ENCODE measurements at regions not wholly inside any gene's neighbourhood (a gene's known extent, or its start where the extent isn't known, plus 50 kb on each side); places are given as distances from the start of the nearest gene placed in this dataset.
"Not testable (repeated sequence)": the region's sequence is repeated elsewhere in the genome, so short reads cannot be mapped to it uniquely, and the experiment has no call there.

GRCh38 chr7:65800890-65801341 lies 72.0 kb upstream of the VKORC1L1 start:
- Mint-ChIP-seq H3K27ac (ENCODE audit: unreplicated experiment) (peak overlapping the region; percentile 48), H3K36me3 (ENCODE audit: insufficient read depth, unreplicated experiment) (no peaks in the 10 kb centered on the region), H3K4me1 (ENCODE audit: low read depth, unreplicated experiment) (peaks cover 8% of the 10 kb centered on the region), H3K4me3 (ENCODE audit: unreplicated experiment) (no peak overlapping the region), H3K27me3 (ENCODE audit: insufficient read depth, unreplicated experiment) (no peaks in the 10 kb centered on the region), H3K9me3 (ENCODE audit: unreplicated experiment) (no peaks in the 10 kb centered on the region)
- intact Hi-C loops (cut with micrococcal nuclease; ENCODE audit: unreplicated experiment), result loop anchor here (5.0 kb wide), 1 partner anchor 51 kb away; no protein-coding TSS in a partner anchor
- H3K36me3 ChIP-seq (ENCODE audit: control insufficient read depth, insufficient read depth, low read length), result no peaks in the 10 kb centered on the region
- ChIA-PET POLR2A (interaction anchor here (0.6 kb wide), 1 partner anchor 1132 kb away, joined by 6 read pairs; no protein-coding TSS in a partner anchor), CTCF (no interaction called here)
- H3K27me3 ChIP-seq (replicated peaks; ENCODE audit: control insufficient read depth, insufficient read depth, low read length), result no peaks in the 10 kb centered on the region
- no TSS peak for BruUV-seq (replicated peaks)
- no peak for TF ChIP-seq CTCF (IDR thresholded peaks at IDR 0.05; ENCODE audit: insufficient read depth in 1 of 2, low read depth in 1 of 2, low read length in 1 of 2, severe bottlenecking in 1 of 2, unreplicated experiment in 1 of 2)
- H3K4me3 ChIP-seq (ENCODE audit: low read depth, low read length), result no peak overlapping the region
- H3K9me3 ChIP-seq, result no peaks in the 10 kb centered on the region
- DNase-seq, result peak; percentile 62 to 76
- H3K4me1 ChIP-seq, result peaks cover 18% of the 10 kb centered on the region

DNA sequence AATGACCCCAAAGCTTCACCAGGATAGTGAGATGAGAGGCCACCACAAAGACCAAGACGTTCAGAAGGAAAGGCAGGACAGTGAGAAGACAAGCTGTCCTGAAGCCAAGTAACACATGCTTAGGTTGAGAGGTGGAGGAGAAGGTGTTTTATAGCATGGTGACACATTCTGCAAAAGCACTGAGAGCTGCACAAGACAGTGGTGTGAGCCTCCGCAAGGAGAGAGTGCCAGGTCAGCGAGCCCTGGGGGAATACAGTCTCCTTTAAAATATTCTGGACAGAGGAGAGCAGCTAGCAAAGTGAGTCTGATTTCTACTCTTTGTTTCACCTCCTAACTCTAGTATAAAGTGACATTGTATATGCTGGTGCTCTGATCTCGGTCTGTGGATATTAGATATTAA lies 68.0 kb upstream of the VKORC1L1 start:
- TF ChIP-seq CTCF (IDR thresholded peaks at IDR 0.05; ENCODE audit: insufficient read depth in 1 of 2, low read depth in 1 of 2, low read length in 1 of 2, severe bottlenecking in 1 of 2, unreplicated experiment in 1 of 2), result no peak
- CTCF ChIA-PET, result no interaction called here
- POLR2A ChIA-PET, result no interaction called here
- no peaks in the 10 kb centered on the region for H3K27me3 ChIP-seq (replicated peaks; ENCODE audit: control insufficient read depth, insufficient read depth, low read length)
- Mint-ChIP-seq H3K4me3 (ENCODE audit: unreplicated experiment) (no peak overlapping the region), H3K27ac (ENCODE audit: unreplicated experiment) (no peak overlapping the region), H3K36me3 (ENCODE audit: insufficient read depth, unreplicated experiment) (no peaks in the 10 kb centered on the region), H3K27me3 (ENCODE audit: insufficient read depth, unreplicated experiment) (no peaks in the 10 kb centered on the region), H3K9me3 (ENCODE audit: unreplicated experiment) (peaks cover 9% of the 10 kb centered on the region), H3K4me1 (ENCODE audit: low read depth, unreplicated experiment) (peaks cover 8% of the 10 kb centered on the region)
- no peak for DNase-seq
- H3K36me3 ChIP-seq (ENCODE audit: control insufficient read depth, insufficient read depth, low read length), result no peaks in the 10 kb centered on the region
- no TSS peak for BruUV-seq (replicated peaks)
- no peaks in the 10 kb centered on the region for H3K9me3 ChIP-seq
- H3K4me1 ChIP-seq, result peaks cover 18% of the 10 kb centered on the region
- intact Hi-C loops (cut with micrococcal nuclease; ENCODE audit: unreplicated experiment), result loop anchor here (5.0 kb wide), 1 partner anchor 47 kb away; no protein-coding TSS in a partner anchor
- no peak overlapping the region for H3K4me3 ChIP-seq (ENCODE audit: low read depth, low read length)

GRCh38 chr7:65807067-65807466 lies 65.8 kb upstream of the VKORC1L1 start:
- H3K4me1 Mint-ChIP-seq (ENCODE audit: low read depth, unreplicated experiment); H3K4me3 ChIP-seq (ENCODE audit: low read depth, low read length); intact Hi-C loops (cut with micrococcal nuclease; ENCODE audit: unreplicated experiment); H3K27ac Mint-ChIP-seq (ENCODE audit: unreplicated experiment); H3K9me3 ChIP-seq; CTCF ChIA-PET; H3K27me3 ChIP-seq (replicated peaks; ENCODE audit: control insufficient read depth, insufficient read depth, low read length); POLR2A ChIA-PET; H3K4me3 Mint-ChIP-seq (ENCODE audit: unreplicated experiment); H3K27me3 Mint-ChIP-seq (ENCODE audit: insufficient read depth, unreplicated experiment); H3K36me3 Mint-ChIP-seq (ENCODE audit: insufficient read depth, unreplicated experiment); H3K36me3 ChIP-seq (ENCODE audit: control insufficient read depth, insufficient read depth, low read length); H3K4me1 ChIP-seq; H3K9me3 Mint-ChIP-seq (ENCODE audit: unreplicated experiment); BruUV-seq (replicated peaks); DNase-seq: not testable (repeated sequence)

All from Caco-2 (cell line).